CD14-positive monocyte (primary cell): ENCODE measurements at regions not wholly inside any gene's neighbourhood (a gene's known extent, or its start where the extent isn't known, plus 50 kb on each side); places are given as distances from the start of the nearest gene placed in this dataset.

Source experiments
- DNase-seq, 3 donors: peaks; one replicate each; pipeline ENCODE4 v3.0.0-alpha.2; 2011 to 2022
- H2AFZ ChIP-seq: 2 replicates; pipeline ENCODE4 v1.6.0; 2012; ENCODE audit warnings: mild to moderate bottlenecking, low read depth, low read length, inconsistent platforms; ENCODE audit not compliant: insufficient read depth, poor library complexity, severe bottlenecking
- H3K27ac ChIP-seq, 2 donors: 1 replicate in 1 of 2; 2 replicates in 1 of 2; pipeline ENCODE4 v1.5.1; 2012 to 2013; ENCODE audit warnings: low read length in 2 of 2, control low read depth in 1 of 2, inconsistent platforms in 1 of 2, low read depth in 1 of 2, mild to moderate bottlenecking in 1 of 2
- H3K27me3 ChIP-seq, 2 donors: one replicate each; pipeline versions ENCODE4 v1.6.0 to v1.6.1; 2011 to 2013; ENCODE audit warnings: low read length in 2 of 2; ENCODE audit not compliant: control insufficient read depth in 2 of 2, insufficient read depth in 2 of 2
- H3K36me3 ChIP-seq, 2 donors: replicated peaks in 1 of 2; 1 replicate in 1 of 2; 2 replicates in 1 of 2; pipeline versions ENCODE4 v1.5.1 to v1.6.1; 2012 to 2013; ENCODE audit warnings: low read length in 2 of 2, control low read depth in 1 of 2, inconsistent platforms in 1 of 2, mild to moderate bottlenecking in 1 of 2; ENCODE audit not compliant: insufficient read depth in 2 of 2, control insufficient read depth in 1 of 2
- H3K4me1 ChIP-seq, 2 donors: 1 replicate in 1 of 2; 2 replicates in 1 of 2; pipeline versions ENCODE4 v1.5.1 to v1.6.1; 2012 to 2013; ENCODE audit warnings: low read length in 2 of 2, control low read depth in 1 of 2, inconsistent platforms in 1 of 2, mild to moderate bottlenecking in 1 of 2, moderate library complexity in 1 of 2; ENCODE audit not compliant: insufficient read depth in 2 of 2, control insufficient read depth in 1 of 2
- H3K4me2 ChIP-seq: replicated peaks from 2 replicates; pipeline ENCODE3; 2012; ENCODE audit warnings: low read length, moderate library complexity, mild to moderate bottlenecking; ENCODE audit not compliant: poor library complexity, severe bottlenecking; ENCODE audit errors: extremely low read depth
- H3K4me3 ChIP-seq, 3 experiments: fragments of 200-600 bp in 1 of 3; sonication (generic) in 1 of 3; replicated peaks in 1 of 3; 1 replicate in 2 of 3; 2 replicates in 1 of 3; pipeline ENCODE4 v1.5.1; 2011 to 2013; ENCODE audit warnings: low read length in 3 of 3, mild to moderate bottlenecking in 3 of 3, control low read depth in 2 of 3, low read depth in 2 of 3, inconsistent platforms in 1 of 3, moderate library complexity in 1 of 3
- H3K79me2 ChIP-seq: 2 replicates; pipeline ENCODE4 v1.6.0; 2012; ENCODE audit warnings: mild to moderate bottlenecking, control low read depth, inconsistent platforms, low read length, moderate library complexity; ENCODE audit not compliant: insufficient read depth
- H3K9ac ChIP-seq: 2 replicates; pipeline ENCODE4 v1.6.0; 2017; ENCODE audit warnings: low read length, mild to moderate bottlenecking; ENCODE audit not compliant: insufficient read depth, poor library complexity, severe bottlenecking
- H3K9me3 ChIP-seq, 2 donors: replicated peaks in 1 of 2; 1 replicate in 1 of 2; 2 replicates in 1 of 2; pipeline versions ENCODE4 v1.5.1 to v1.6.1; 2012 to 2013; ENCODE audit warnings: low read length in 2 of 2, control low read depth in 1 of 2; ENCODE audit not compliant: control insufficient read depth in 1 of 2, insufficient read depth in 1 of 2
- H4K20me1 ChIP-seq: 2 replicates; pipeline ENCODE4 v1.6.0; 2012; ENCODE audit warnings: mild to moderate bottlenecking, low read length, control low read depth, moderate library complexity; ENCODE audit not compliant: insufficient read depth
- H3K27ac Mint-ChIP-seq, 7 donors: one replicate each; pipeline ENCODE4 v1.8.0; 2020; ENCODE audit warnings: mild to moderate bottlenecking in 7 of 7, mixed read lengths in 7 of 7, moderate library complexity in 6 of 7, inconsistent platforms in 2 of 7
- H3K27me3 Mint-ChIP-seq, 3 donors: one replicate each; pipeline ENCODE4 v1.8.0; 2021 to 2022; ENCODE audit warnings: low read depth in 3 of 3, mild to moderate bottlenecking in 3 of 3, mixed read lengths in 3 of 3, moderate library complexity in 3 of 3, inconsistent platforms in 1 of 3
- H3K36me3 Mint-ChIP-seq, 2 donors: one replicate each; pipeline ENCODE4 v1.8.0; 2020; ENCODE audit warnings: mixed read lengths in 2 of 2, inconsistent platforms in 1 of 2, mild to moderate bottlenecking in 1 of 2
- H3K4me1 Mint-ChIP-seq: one replicate; pipeline ENCODE4 v1.8.0; 2020; ENCODE audit warnings: mild to moderate bottlenecking, mixed read lengths
- H3K4me3 Mint-ChIP-seq, 2 donors: one replicate each; pipeline ENCODE4 v1.8.0; 2020; ENCODE audit warnings: mild to moderate bottlenecking in 2 of 2, mixed read lengths in 2 of 2, moderate library complexity in 1 of 2
- H3K9me3 Mint-ChIP-seq, 7 donors: one replicate each; pipeline ENCODE4 v1.8.0; 2020 to 2022; ENCODE audit warnings: mixed read lengths in 7 of 7, mild to moderate bottlenecking in 6 of 7, moderate library complexity in 6 of 7, inconsistent platforms in 2 of 7
- CTCF ChIP-seq: fragments of 200-600 bp; IDR thresholded peaks from one replicate; pipeline ENCODE4 v1.8.0; 2022; ENCODE audit warnings: antibody characterized with exemption, mild to moderate bottlenecking
- WGBS: methylation state at CpG from one replicate; pipeline ENCODE4 v1.1.5; 2013; ENCODE audit warnings: missing lambda C conversion rate; ENCODE audit not compliant: insufficient coverage; 5-methylcytosine and 5-hydroxymethylcytosine counted together
- intact Hi-C, 2 donors: fragments of 100-400 bp; cut with micrococcal nuclease; formaldehyde crosslinking; loops; one replicate each; pipeline versions ENCODE4 v1.15.0 to v1.15.1; 2023

- peaks cover 0 to 5% (median 0%) of the 10 kb centered on the region in 7 donors for H3K9me3 Mint-ChIP-seq
- H3K9ac ChIP-seq: no peak overlapping the region
- no peaks in the 10 kb centered on the region for H3K36me3 Mint-ChIP-seq
Observed at GRCh38 chr18:40437517-40437916, 1517.5 kb upstream of the PIK3C3 start.

GRCh38 chr18:40431071-40431985 is 1523.7 kb upstream of the PIK3C3 start:
- no peak for TF ChIP-seq CTCF
- H3K9ac ChIP-seq: no peak overlapping the region
- intact Hi-C loops: loop anchor here in 1 of 2 donors (10.0 kb wide), 1 partner anchor 57 kb away; no protein-coding TSS in a partner anchor
- no peak overlapping the region for H3K27ac Mint-ChIP-seq
- no peaks in the 10 kb centered on the region for H3K9me3 ChIP-seq
- no peaks in the 10 kb centered on the region for H4K20me1 ChIP-seq
- no peak overlapping the region for H3K27ac ChIP-seq
- H3K36me3 Mint-ChIP-seq: no peaks in the 10 kb centered on the region
- H3K9me3 Mint-ChIP-seq: peaks cover 0 to under 1% (median 0%) of the 10 kb centered on the region in 7 donors
- H3K79me2 ChIP-seq: no peaks in the 10 kb centered on the region
- no peak overlapping the region for H3K4me3 ChIP-seq
- H3K4me1 Mint-ChIP-seq: no peaks in the 10 kb centered on the region
- no peak overlapping the region for H3K4me3 Mint-ChIP-seq
- no peaks in the 10 kb centered on the region for H3K36me3 ChIP-seq
- no peak overlapping the region for H2AFZ ChIP-seq
- no peak overlapping the region for H3K4me2 ChIP-seq
- no peaks in the 10 kb centered on the region for H3K27me3 ChIP-seq
- no peak for DNase-seq
- peaks cover 0 to 1% (median 0%) of the 10 kb centered on the region in 3 donors for H3K27me3 Mint-ChIP-seq
- WGBS: 92% methylated on average over 2 of the region's 6 CpGs
- no peaks in the 10 kb centered on the region for H3K4me1 ChIP-seq

More at GRCh38 chr18:40437517-40437916, 1517.5 kb upstream of the PIK3C3 start:
- no peaks in the 10 kb centered on the region for H3K4me1 Mint-ChIP-seq
- no peaks in the 10 kb centered on the region for H3K36me3 ChIP-seq
- no peak overlapping the region for H3K27ac Mint-ChIP-seq
- no peak for TF ChIP-seq CTCF
- H3K4me2 ChIP-seq: no peak overlapping the region
- no peak for DNase-seq
- no peaks in the 10 kb centered on the region for H3K4me1 ChIP-seq
- no peak overlapping the region for H3K4me3 ChIP-seq
- H3K27ac ChIP-seq: no peak overlapping the region
- H3K27me3 Mint-ChIP-seq: peaks cover 0 to 1% (median 0%) of the 10 kb centered on the region in 3 donors
- H3K79me2 ChIP-seq: no peaks in the 10 kb centered on the region
- intact Hi-C loops: loop anchor here in 1 of 2 donors (10.0 kb wide), 1 partner anchor 63 kb away; no protein-coding TSS in a partner anchor
- H2AFZ ChIP-seq: no peak overlapping the region
- H3K27me3 ChIP-seq: no peaks in the 10 kb centered on the region
- H4K20me1 ChIP-seq: no peaks in the 10 kb centered on the region
- no peak overlapping the region for H3K4me3 Mint-ChIP-seq
- WGBS: 91% methylated on average over 3 of the region's 3 CpGs
- no peaks in the 10 kb centered on the region for H3K9me3 ChIP-seq
